Gastroesophageal sphincter (tissue), 4 donors: ENCODE measurements at regions not wholly inside any gene's neighbourhood (a gene's known extent, or its start where the extent isn't known, plus 50 kb on each side); places are given as distances from the start of the nearest gene placed in this dataset.

Experiments
- ATAC-seq: fragments of 150-250 bp; one replicate; pipeline ENCODE4 v1.9.1; 2016; ENCODE audit warnings: mild to moderate bottlenecking, moderate library complexity
- H3K27ac ChIP-seq, 4 donors: fragments of 200-600 bp; sonication (generic) in 3 of 4; 1 replicate in 3 of 4; 2 replicates in 1 of 4; pipeline ENCODE4 v1.5.1; 2016 to 2019
- H3K27me3 ChIP-seq: fragments of 200-600 bp; sonication (generic); one replicate; pipeline ENCODE4 v1.5.1; 2019
- H3K36me3 ChIP-seq, 2 donors: fragments of 200-600 bp; sonication (generic); one replicate each; pipeline ENCODE4 v1.5.1; 2019; ENCODE audit warnings: control low read depth in 1 of 2
- H3K4me1 ChIP-seq, 3 donors: fragments of 200-600 bp; sonication (generic); 1 replicate in 2 of 3; 2 replicates in 1 of 3; pipeline ENCODE4 v1.5.1; 2016 to 2019; ENCODE audit warnings: control low read depth in 2 of 3
- H3K4me3 ChIP-seq, 2 donors: fragments of 200-600 bp; sonication (generic); one replicate each; pipeline ENCODE4 v1.5.1; 2019; ENCODE audit warnings: mild to moderate bottlenecking in 1 of 2, moderate library complexity in 1 of 2
- H3K9me3 ChIP-seq, 3 donors: fragments of 200-600 bp; sonication (generic); one replicate each; pipeline ENCODE4 v1.5.1; 2017 to 2019; ENCODE audit warnings: control low read depth in 2 of 3
- EP300 ChIP-seq: sonication (generic); formaldehyde crosslinking; IDR thresholded peaks from one replicate; pipeline ENCODE4 v1.6.1; 2017; ENCODE audit warnings: antibody characterized with exemption, mild to moderate bottlenecking
- POLR2A ChIP-seq, 2 donors: fragments of 450-650 bp; IDR thresholded peaks; one replicate each; pipeline ENCODE4 v1.6.1; 2017; ENCODE audit warnings: antibody characterized with exemption in 2 of 2, mild to moderate bottlenecking in 2 of 2, moderate library complexity in 1 of 2
- POLR2AphosphoS5 ChIP-seq: sonication (generic); formaldehyde crosslinking; IDR thresholded peaks from one replicate; pipeline ENCODE4 v1.6.1; 2017; ENCODE audit warnings: antibody characterized with exemption
- WGBS, 2 donors: methylation state at CpG; one replicate each; pipeline ENCODE4 v1.1.5; 2018; ENCODE audit warnings: low coverage in 1 of 2; 5-methylcytosine and 5-hydroxymethylcytosine counted together
- TF ChIP-seq, protein P1 (sequence below), 4 experiments: fragments of 200-600 bp in 2 of 4; fragments of 450-650 bp in 2 of 4; sonication (generic) in 1 of 4; IDR thresholded peaks; one replicate each; pipeline ENCODE4 v1.5.1; 2017 to 2019; ENCODE audit warnings: antibody characterized with exemption in 4 of 4, mild to moderate bottlenecking in 2 of 4, moderate library complexity in 2 of 4

DNA sequence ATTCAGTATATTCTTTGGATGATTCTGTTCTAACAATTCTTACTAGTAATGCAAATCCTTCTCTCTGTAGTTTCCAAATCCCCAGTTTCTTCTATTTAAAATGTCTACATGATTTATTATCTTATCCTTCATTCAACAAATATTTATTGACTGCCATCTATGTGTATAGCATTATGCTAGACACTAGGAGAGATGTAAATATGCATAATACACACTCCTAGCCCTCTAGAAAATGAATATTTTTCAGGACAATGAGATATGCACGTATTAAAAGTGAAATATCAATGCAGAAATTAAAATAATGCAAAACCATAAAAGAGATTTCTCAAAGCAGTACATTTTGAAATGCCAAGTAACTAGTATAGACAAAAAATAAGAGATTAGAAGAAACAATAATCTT, 293.5 kb upstream of the CNR1 start:
- Histone ChIP-seq H3K4me1 (no peaks in the 10 kb centered on the region), H3K4me3 (no peak overlapping the region), H3K27ac (no peak overlapping the region), H3K36me3 (no peaks in the 10 kb centered on the region), H3K27me3 (peaks cover 4% of the 10 kb centered on the region), H3K9me3 (no peaks in the 10 kb centered on the region)
- 69% methylated on average over 1 of the region's 1 CpG; no CpG with 5 or more reads in 1 of the 2 donors for WGBS, 2 donors
- ATAC-seq, result no peak
- TF ChIP-seq, protein P1, sequence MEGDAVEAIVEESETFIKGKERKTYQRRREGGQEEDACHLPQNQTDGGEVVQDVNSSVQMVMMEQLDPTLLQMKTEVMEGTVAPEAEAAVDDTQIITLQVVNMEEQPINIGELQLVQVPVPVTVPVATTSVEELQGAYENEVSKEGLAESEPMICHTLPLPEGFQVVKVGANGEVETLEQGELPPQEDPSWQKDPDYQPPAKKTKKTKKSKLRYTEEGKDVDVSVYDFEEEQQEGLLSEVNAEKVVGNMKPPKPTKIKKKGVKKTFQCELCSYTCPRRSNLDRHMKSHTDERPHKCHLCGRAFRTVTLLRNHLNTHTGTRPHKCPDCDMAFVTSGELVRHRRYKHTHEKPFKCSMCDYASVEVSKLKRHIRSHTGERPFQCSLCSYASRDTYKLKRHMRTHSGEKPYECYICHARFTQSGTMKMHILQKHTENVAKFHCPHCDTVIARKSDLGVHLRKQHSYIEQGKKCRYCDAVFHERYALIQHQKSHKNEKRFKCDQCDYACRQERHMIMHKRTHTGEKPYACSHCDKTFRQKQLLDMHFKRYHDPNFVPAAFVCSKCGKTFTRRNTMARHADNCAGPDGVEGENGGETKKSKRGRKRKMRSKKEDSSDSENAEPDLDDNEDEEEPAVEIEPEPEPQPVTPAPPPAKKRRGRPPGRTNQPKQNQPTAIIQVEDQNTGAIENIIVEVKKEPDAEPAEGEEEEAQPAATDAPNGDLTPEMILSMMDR (IDR thresholded peaks at IDR 0.05), result no peak
- TF ChIP-seq POLR2A (IDR thresholded peaks at IDR 0.05) (no peak), POLR2AphosphoS5 (no peak), EP300 (no peak)

DNA sequence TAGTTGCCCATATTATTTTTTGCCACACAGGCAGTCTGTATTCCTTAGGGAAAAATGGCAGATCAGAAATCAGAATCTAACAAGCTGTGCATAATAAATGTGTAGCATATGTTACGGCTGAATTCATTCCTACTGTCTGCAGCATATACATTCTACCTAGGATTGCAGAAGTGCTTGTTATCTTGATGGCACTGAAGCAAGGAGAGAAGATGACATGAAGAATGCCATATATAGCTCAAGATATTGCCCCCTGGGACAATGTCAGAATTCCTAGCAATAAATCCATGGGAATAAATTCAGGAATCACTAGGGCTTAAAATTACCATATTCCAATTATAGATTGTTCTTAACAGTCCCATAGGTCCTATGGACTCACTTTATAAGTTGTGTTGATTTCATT, 293.0 kb upstream of the CNR1 start:
- ATAC-seq, result no peak
- H3K27me3 ChIP-seq, result peaks cover 4% of the 10 kb centered on the region
- no peak overlapping the region for H3K4me3 ChIP-seq
- H3K4me1 ChIP-seq, result no peaks in the 10 kb centered on the region
- no peaks in the 10 kb centered on the region for H3K9me3 ChIP-seq
- 60 to 100% methylated on average over 1 of the region's 1 CpG for WGBS, 2 donors
- TF ChIP-seq EP300, result no peak
- TF ChIP-seq POLR2AphosphoS5, result no peak
- TF ChIP-seq POLR2A (IDR thresholded peaks at IDR 0.05), result no peak
- TF ChIP-seq, protein P1 (IDR thresholded peaks at IDR 0.05), result no peak
- H3K27ac ChIP-seq, result no peak overlapping the region
- no peaks in the 10 kb centered on the region for H3K36me3 ChIP-seq

- WGBS, 2 donors, result 80 to 82% methylated on average over 3 of the region's 3 CpGs
- Histone ChIP-seq H3K4me3 (no peak overlapping the region), H3K9me3 (no peaks in the 10 kb centered on the region), H3K27ac (no peak overlapping the region), H3K4me1 (no peaks in the 10 kb centered on the region), H3K27me3 (peaks cover 4% of the 10 kb centered on the region), H3K36me3 (no peaks in the 10 kb centered on the region)
- ATAC-seq, result no peak
- TF ChIP-seq POLR2AphosphoS5, result no peak
- TF ChIP-seq EP300, result no peak
- TF ChIP-seq POLR2A (IDR thresholded peaks at IDR 0.05), result no peak
- TF ChIP-seq, protein P1 (IDR thresholded peaks at IDR 0.05), result no peak
Measured at GRCh38 chr6:88458662-88459061, 292.5 kb upstream of the CNR1 start.

DNA sequence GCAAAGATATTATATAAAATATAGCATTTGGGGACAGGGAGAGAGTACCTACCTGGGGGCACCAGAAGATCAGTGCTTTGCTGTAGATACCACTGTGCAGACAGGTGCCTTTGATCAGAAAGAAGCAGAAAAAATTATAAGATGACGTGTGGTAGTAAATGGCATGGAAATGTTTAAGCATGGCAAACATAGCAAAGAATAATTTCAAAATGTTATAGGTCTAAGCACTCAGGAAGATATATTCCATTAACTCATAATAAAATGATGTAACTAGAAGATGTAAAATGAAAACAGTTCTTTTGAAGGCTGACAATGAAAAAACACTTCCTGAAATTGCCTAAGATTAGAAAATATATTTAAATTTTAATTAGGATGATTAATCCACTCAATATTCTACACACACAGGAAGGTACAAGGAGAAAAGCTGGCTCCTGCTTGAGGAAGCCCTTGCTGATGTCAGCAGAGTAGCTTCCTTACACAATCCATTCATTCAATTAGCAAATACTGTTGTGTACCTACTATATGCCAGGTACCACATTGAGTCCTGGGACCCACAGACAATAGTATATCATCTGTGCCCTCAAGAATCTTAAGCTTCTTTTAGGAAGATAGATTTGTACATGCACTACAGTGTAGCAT, 290.2 kb upstream of the CNR1 start:
- Histone ChIP-seq H3K36me3 (no peaks in the 10 kb centered on the region), H3K4me1 (no peaks in the 10 kb centered on the region), H3K27me3 (peaks cover 4% of the 10 kb centered on the region), H3K4me3 (no peak overlapping the region), H3K27ac (no peak overlapping the region), H3K9me3 (no peaks in the 10 kb centered on the region)
- ATAC-seq, result no peak
- TF ChIP-seq, protein P1 (IDR thresholded peaks at IDR 0.05), result no peak
- TF ChIP-seq EP300 (no peak), POLR2A (IDR thresholded peaks at IDR 0.05) (no peak), POLR2AphosphoS5 (no peak)
- WGBS, 2 donors, result 63 to 75% methylated on average over 1 of the region's 1 CpG

DNA sequence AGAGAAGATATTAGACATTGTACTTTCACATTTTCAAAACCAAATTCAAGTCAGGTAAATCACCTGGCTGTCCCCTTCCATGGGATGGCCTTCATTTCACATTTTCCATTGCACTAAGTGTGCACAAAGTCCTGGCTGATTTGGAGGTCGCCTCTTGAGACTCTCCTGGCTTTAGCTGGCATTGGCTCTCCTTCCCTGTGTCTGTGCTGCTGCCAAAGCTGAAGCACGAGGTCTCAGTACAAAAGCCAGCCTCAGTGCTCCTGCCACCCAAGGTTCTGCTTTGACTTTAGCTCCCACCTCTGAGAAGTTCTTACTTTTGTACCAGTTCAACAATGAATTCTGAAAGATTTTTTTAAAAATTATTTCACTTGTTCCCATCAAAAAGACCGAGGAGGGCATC, 289.2 kb upstream of the CNR1 start:
- Histone ChIP-seq H3K4me3 (no peak overlapping the region), H3K27ac (no peak overlapping the region), H3K9me3 (no peaks in the 10 kb centered on the region), H3K4me1 (no peaks in the 10 kb centered on the region), H3K36me3 (no peaks in the 10 kb centered on the region), H3K27me3 (peaks cover 4% of the 10 kb centered on the region)
- 53 to 59% methylated on average over 3 of the region's 3 CpGs for WGBS, 2 donors
- TF ChIP-seq POLR2A (IDR thresholded peaks at IDR 0.05), result no peak
- ATAC-seq, result no peak
